PC-3 (cell line): ENCODE measurements at regions not wholly inside any gene's neighbourhood (a gene's known extent, or its start where the extent isn't known, plus 50 kb on each side); places are given as distances from the start of the nearest gene placed in this dataset.

Source experiments
- CTCF ChIP-seq: fragments of 300-600 bp; sonication (generic); conservative IDR thresholded peaks from 2 replicates; pipeline ENCODE4 v1.5.1; 2017; ENCODE audit warnings: antibody characterized with exemption, low read depth, mild to moderate bottlenecking, low read length
- EZH2 ChIP-seq: fragments of 300-600 bp; sonication (generic); IDR thresholded peaks from one replicate; pipeline ENCODE4 v1.6.1; 2017; ENCODE audit warnings: antibody characterized with exemption, mild to moderate bottlenecking, low read length; ENCODE audit not compliant: unreplicated experiment
- EZH2phosphoT487 ChIP-seq: fragments of 300-600 bp; sonication (generic); IDR thresholded peaks from 2 replicates; pipeline ENCODE4 v1.6.1; 2018; ENCODE audit warnings: mild to moderate bottlenecking, antibody characterized with exemption, low read length, borderline replicate concordance

GRCh38 chr3:27630885-27631284, 91.2 kb downstream of the EOMES start:
- TF ChIP-seq CTCF (no peak), EZH2 (no peak), EZH2phosphoT487 (no peak)
